Activated B cell treated with CpG ODN at 0.5 μM for 24 hours (primary cell): ENCODE measurements at regions not wholly inside any gene's neighbourhood (a gene's known extent, or its start where the extent isn't known, plus 50 kb on each side); places are given as distances from the start of the nearest gene placed in this dataset.

Experiments
- ATAC-seq: fragments of 200-7000 bp; cut with Tn5 transposase; one replicate; pipeline ENCODE4 v1.10.0; 2021; ENCODE audit warnings: low read depth, mild to moderate bottlenecking, moderate library complexity
- CTCF ChIA-PET: fragments of 350-600 bp; sonication (Branson Sonifier 250); formaldehyde crosslinking; loops from one replicate; lab custom pipeline; 2021; ENCODE audit warnings: antibody characterized with exemption; lab: Charles Lee
- POLR2A ChIA-PET: fragments of 350-600 bp; sonication (Branson Sonifier 250); formaldehyde crosslinking; loops from one replicate; lab custom pipeline; 2021; ENCODE audit warnings: antibody characterized with exemption; lab: Charles Lee
- DNase-seq: peaks from one replicate; pipeline ENCODE4 v3.0.0; 2022
- H3K27ac Mint-ChIP-seq: one replicate; pipeline ENCODE4 v1.8.0; 2020; ENCODE audit warnings: mixed read lengths
- H3K27me3 Mint-ChIP-seq: one replicate; pipeline ENCODE4 v1.8.0; 2021; ENCODE audit warnings: mixed read lengths
- H3K36me3 Mint-ChIP-seq: one replicate; pipeline ENCODE4 v1.8.0; 2021; ENCODE audit warnings: low read depth, mixed read lengths
- H3K4me1 Mint-ChIP-seq: one replicate; pipeline ENCODE4 v1.8.0; 2021; ENCODE audit warnings: mixed read lengths
- H3K4me3 Mint-ChIP-seq: one replicate; pipeline ENCODE4 v1.8.0; 2020; ENCODE audit warnings: mild to moderate bottlenecking, mixed read lengths
- H3K9me3 Mint-ChIP-seq: one replicate; pipeline ENCODE4 v1.8.0; 2020; ENCODE audit warnings: mixed read lengths
- intact Hi-C: fragments of 100-400 bp; cut with micrococcal nuclease; formaldehyde crosslinking; loops from one replicate; pipeline ENCODE4 v1.15.1; 2024
- TF ChIP-seq, protein P1 (sequence below): fragments of 200-600 bp; IDR thresholded peaks from one replicate; pipeline ENCODE4 v1.8.0; 2022; ENCODE audit warnings: antibody characterized with exemption, mild to moderate bottlenecking

- Mint-ChIP-seq H3K27me3 (peaks cover 11% of the 10 kb centered on the region), H3K9me3 (no peaks in the 10 kb centered on the region), H3K4me3 (no peak overlapping the region), H3K4me1 (no peaks in the 10 kb centered on the region), H3K36me3 (no peaks in the 10 kb centered on the region), H3K27ac (no peak overlapping the region)
- POLR2A ChIA-PET, result no interaction called here
- intact Hi-C loops, result no loop called here
- CTCF ChIA-PET, result no interaction called here
- TF ChIP-seq, protein P1, sequence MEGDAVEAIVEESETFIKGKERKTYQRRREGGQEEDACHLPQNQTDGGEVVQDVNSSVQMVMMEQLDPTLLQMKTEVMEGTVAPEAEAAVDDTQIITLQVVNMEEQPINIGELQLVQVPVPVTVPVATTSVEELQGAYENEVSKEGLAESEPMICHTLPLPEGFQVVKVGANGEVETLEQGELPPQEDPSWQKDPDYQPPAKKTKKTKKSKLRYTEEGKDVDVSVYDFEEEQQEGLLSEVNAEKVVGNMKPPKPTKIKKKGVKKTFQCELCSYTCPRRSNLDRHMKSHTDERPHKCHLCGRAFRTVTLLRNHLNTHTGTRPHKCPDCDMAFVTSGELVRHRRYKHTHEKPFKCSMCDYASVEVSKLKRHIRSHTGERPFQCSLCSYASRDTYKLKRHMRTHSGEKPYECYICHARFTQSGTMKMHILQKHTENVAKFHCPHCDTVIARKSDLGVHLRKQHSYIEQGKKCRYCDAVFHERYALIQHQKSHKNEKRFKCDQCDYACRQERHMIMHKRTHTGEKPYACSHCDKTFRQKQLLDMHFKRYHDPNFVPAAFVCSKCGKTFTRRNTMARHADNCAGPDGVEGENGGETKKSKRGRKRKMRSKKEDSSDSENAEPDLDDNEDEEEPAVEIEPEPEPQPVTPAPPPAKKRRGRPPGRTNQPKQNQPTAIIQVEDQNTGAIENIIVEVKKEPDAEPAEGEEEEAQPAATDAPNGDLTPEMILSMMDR, result no peak
- ATAC-seq (no peak), DNase-seq (no peak)
Measured at GRCh38 chr6:159480471-159480870, 212.6 kb downstream of the SOD2 start.

- peaks cover 9% of the 10 kb centered on the region for H3K27me3 Mint-ChIP-seq
- no peak overlapping the region for H3K4me3 Mint-ChIP-seq
- CTCF ChIA-PET, result no interaction called here
- TF ChIP-seq, protein P1, result no peak
- intact Hi-C loops, result no loop called here
- no peak overlapping the region for H3K27ac Mint-ChIP-seq
- no peaks in the 10 kb centered on the region for H3K4me1 Mint-ChIP-seq
- H3K9me3 Mint-ChIP-seq, result no peaks in the 10 kb centered on the region
- POLR2A ChIA-PET, result no interaction called here
- no peaks in the 10 kb centered on the region for H3K36me3 Mint-ChIP-seq
- ATAC-seq, result no peak
- no peak for DNase-seq
Measured at GRCh38 chr6:159479146-159479545, 213.9 kb downstream of the SOD2 start.

DNA sequence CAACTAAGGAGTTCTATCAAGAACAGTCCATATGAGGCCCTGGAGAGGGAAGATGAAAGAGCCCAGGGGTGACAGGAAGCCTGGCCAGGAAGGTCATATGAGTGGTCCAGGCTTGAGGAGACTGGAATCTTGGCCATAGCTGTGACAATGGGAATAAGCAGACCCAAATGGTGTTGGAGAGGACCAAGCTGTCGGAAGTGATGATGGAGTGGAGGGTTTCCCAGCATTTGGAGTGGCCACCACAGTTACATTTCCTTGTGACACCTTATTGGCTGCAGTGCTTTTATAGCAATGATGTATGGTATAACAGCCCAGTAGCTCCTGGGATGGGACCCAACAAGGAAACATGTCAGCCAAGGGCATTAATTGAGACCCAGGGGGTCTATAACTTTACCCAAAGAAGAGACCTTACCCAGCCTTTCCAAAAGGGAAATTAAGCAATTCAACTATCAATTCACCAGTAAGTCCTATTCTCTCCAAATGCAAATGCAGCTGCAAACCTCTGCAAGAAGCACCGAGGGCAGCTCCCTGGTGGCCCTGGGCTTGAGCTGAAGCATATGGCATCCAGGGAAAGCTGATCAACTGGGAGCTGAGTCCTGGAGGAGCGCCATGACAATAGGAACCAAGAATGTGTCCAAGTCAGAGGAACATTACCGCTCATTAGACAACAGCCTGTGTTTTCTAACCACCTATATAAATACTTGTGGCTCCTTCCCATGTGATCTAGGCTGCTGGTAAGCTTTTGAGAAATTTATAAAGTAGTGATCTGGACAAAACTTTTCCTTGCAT lies 219.4 kb downstream of the SOD2 start:
- ChIA-PET POLR2A (no interaction called here), CTCF (no interaction called here)
- Mint-ChIP-seq H3K27ac (no peak overlapping the region), H3K9me3 (peaks cover 6% of the 10 kb centered on the region), H3K4me1 (peaks cover 4% of the 10 kb centered on the region), H3K36me3 (no peaks in the 10 kb centered on the region), H3K27me3 (no peaks in the 10 kb centered on the region), H3K4me3 (no peak overlapping the region)
- intact Hi-C loops, result no loop called here
- DNase-seq (no peak), ATAC-seq (no peak)
- TF ChIP-seq, protein P1, result no peak

- no peak for DNase-seq
- Mint-ChIP-seq H3K27ac (no peak overlapping the region), H3K4me3 (no peak overlapping the region), H3K9me3 (peaks cover 6% of the 10 kb centered on the region), H3K27me3 (peaks cover 2% of the 10 kb centered on the region), H3K36me3 (no peaks in the 10 kb centered on the region), H3K4me1 (peaks cover 25% of the 10 kb centered on the region)
- intact Hi-C loops, result no loop called here
- TF ChIP-seq, protein P1, result no peak
- ChIA-PET POLR2A (no interaction called here), CTCF (no interaction called here)
- no peak for ATAC-seq
Measured at GRCh38 chr6:159470397-159470796, 222.6 kb downstream of the SOD2 start.

GRCh38 chr6:159469443-159469842 lies 223.6 kb downstream of the SOD2 start:
- DNase-seq (no peak), ATAC-seq (no peak)
- Mint-ChIP-seq H3K4me3 (no peak overlapping the region), H3K36me3 (no peaks in the 10 kb centered on the region), H3K4me1 (peaks cover 25% of the 10 kb centered on the region), H3K9me3 (peaks cover 6% of the 10 kb centered on the region), H3K27ac (no peak overlapping the region), H3K27me3 (peaks cover 2% of the 10 kb centered on the region)
- ChIA-PET CTCF (no interaction called here), POLR2A (no interaction called here)
- TF ChIP-seq, protein P1, result no peak
- intact Hi-C loops, result no loop called here
